ENCODE measurements at regions not wholly inside any gene's neighbourhood (a gene's known extent, or its start where the extent isn't known, plus 50 kb on each side); places are given as distances from the start of the nearest gene placed in this dataset.

DNA sequence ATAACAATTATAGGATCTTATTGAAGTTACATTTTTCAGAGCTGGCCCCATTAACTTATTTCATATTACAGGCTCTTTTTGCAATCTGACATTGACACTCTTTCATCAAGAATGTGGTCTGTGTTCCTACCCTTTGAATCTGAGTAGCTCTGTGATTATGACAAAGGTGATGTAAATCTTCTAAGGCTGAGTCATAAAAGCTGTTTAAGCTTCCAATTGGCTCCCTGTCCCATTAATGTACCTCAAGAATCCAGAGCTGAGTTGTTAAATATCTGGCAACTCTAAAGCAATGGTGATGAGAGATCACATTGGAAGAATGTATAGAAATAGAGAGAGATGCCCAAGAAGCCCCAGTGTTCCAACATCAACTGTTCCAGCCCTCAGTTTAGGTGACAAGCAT is 178.5 kb upstream of the DEPDC1 start:
- TF ChIP-seq, protein P1, sequence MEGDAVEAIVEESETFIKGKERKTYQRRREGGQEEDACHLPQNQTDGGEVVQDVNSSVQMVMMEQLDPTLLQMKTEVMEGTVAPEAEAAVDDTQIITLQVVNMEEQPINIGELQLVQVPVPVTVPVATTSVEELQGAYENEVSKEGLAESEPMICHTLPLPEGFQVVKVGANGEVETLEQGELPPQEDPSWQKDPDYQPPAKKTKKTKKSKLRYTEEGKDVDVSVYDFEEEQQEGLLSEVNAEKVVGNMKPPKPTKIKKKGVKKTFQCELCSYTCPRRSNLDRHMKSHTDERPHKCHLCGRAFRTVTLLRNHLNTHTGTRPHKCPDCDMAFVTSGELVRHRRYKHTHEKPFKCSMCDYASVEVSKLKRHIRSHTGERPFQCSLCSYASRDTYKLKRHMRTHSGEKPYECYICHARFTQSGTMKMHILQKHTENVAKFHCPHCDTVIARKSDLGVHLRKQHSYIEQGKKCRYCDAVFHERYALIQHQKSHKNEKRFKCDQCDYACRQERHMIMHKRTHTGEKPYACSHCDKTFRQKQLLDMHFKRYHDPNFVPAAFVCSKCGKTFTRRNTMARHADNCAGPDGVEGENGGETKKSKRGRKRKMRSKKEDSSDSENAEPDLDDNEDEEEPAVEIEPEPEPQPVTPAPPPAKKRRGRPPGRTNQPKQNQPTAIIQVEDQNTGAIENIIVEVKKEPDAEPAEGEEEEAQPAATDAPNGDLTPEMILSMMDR (IDR thresholded peaks at IDR 0.05; ENCODE audit: poor library complexity, severe bottlenecking) = no peak
- TF ChIP-seq POLR2AphosphoS5 (IDR thresholded peaks at IDR 0.05) = no peak
